GM12892 (cell line): ENCODE measurements at regions not wholly inside any gene's neighbourhood (a gene's known extent, or its start where the extent isn't known, plus 50 kb on each side); places are given as distances from the start of the nearest gene placed in this dataset.

Source experiments
- DNase-seq: peaks from one replicate; pipeline ENCODE4 v3.0.0; 2011; ENCODE audit not compliant: insufficient read length
- FAIRE-seq: peaks from 2 replicates; lab custom pipeline; 2011; peaks lifted over from hg19 to GRCh38; lab: Jason Lieb, UNC
- POLR2A ChIP-seq: IDR thresholded peaks from 2 replicates; pipeline ENCODE4 v1.6.1; 2011; ENCODE audit warnings: low read depth, low read length, control low read depth
- POLR2AphosphoS5 ChIP-seq: IDR thresholded peaks from 2 replicates; pipeline ENCODE4 v1.6.1; 2011; ENCODE audit warnings: low read depth, low read length, control low read depth
- TAF1 ChIP-seq: IDR thresholded peaks from 2 replicates; pipeline ENCODE4 v1.6.1; 2011; ENCODE audit warnings: low read depth, mild to moderate bottlenecking, control low read depth, low read length, borderline replicate concordance

DNA sequence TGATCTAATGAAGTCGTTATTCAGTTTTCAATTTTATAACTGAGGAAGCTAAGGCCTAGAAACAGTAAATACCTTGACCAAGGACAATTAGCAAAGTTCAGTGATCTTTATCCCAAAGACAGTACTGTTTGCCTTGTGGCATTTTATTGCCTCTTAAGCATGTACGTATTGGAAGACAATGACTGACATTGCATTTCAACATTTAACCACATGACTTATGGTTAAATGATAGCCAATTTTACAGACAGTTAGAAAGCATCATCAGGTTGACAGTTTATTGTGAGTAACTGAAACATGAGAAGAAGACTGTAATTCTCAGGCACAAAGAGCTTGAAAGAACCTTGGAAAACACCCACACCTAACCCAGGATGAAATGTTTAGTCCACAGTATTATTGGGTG is 390.8 kb upstream of the ZNF385D start:
- DNase-seq: no peak
- TF ChIP-seq POLR2AphosphoS5 (no peak), TAF1 (no peak), POLR2A (no peak)
- FAIRE-seq: no peak

GRCh38 chr3:22147161-22147560 is 396.2 kb upstream of the ZNF385D start:
- no peak for TF ChIP-seq POLR2A
- TF ChIP-seq POLR2AphosphoS5: no peak
- TF ChIP-seq TAF1: no peak
- DNase-seq (no peak), FAIRE-seq (no peak)

GRCh38 chr3:22156868-22157267 is 405.9 kb upstream of the ZNF385D start:
- FAIRE-seq: peak; percentile 67
- no peak for DNase-seq
- TF ChIP-seq POLR2A (no peak), TAF1 (no peak), POLR2AphosphoS5 (no peak)

DNA sequence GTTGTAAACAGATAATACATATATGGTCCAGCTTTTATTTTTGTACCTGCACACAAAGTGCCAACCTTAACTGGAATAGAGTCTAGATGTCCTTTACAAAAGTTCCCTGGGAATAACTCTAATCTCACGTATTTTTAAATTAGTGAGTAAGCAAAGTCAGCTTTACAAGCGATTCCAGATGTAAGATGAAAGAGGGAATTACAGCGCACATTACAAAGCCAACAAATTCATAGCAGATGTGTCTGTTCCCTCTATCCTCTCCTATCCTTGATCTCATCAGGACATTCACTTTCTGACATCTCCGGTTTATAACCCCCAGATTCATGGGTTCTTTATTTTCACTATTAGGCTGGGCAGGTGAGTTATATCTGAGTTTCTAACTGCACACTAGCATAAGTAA is 406.8 kb upstream of the ZNF385D start:
- no peak for FAIRE-seq
- DNase-seq: no peak
- TF ChIP-seq TAF1: no peak
- TF ChIP-seq POLR2AphosphoS5: no peak
- TF ChIP-seq POLR2A: no peak

DNA sequence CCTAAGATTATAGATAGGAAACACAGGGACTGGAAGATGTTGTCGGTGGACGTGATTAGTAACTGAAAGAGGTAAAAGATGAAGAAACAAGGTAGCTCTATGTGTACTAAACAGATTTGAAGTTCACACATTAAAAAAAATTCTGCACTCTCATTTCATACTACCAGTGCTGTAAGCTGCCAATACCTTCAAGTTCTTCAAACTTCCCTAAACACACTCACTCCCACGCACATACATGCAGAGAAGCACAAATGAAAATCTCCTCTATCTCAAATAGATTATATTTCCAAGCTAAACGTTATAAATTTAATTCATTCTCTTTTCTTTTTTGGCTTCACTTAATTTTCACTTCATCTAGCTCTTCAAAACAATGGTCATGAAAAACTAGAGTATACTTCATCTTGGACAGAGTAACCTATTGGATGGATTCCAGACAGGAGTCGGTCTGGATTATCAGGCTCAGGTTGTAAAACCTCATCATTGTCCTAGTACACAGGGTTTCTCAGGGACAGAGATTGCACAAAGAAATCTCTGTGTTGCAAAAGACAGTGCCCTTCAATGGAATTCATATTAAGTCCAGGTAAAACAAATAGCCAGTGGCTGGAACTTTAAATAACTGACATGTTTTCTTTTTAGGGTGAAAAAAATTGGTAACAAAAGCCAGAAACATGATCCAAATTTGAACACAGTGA is 408.1 kb upstream of the ZNF385D start:
- FAIRE-seq (no peak), DNase-seq (no peak)
- no peak for TF ChIP-seq TAF1
- no peak for TF ChIP-seq POLR2AphosphoS5
- TF ChIP-seq POLR2A: no peak

DNA sequence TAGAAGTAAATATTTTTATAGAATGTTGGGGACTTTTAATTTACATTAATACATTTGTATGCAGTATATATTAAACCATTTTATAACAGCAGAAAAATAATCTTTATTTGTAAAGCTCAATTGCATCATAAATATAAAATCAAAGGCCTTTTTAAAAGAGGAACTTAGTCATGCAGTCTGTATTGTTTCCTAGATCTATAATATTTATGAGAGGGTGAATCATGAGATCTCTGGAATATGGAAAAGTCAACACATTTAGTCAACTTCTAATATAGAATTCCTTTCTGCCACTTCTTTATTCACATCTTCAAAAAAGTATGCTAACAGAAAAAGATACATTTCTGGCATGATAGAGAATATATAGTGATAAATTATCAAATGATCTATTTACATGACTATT is 410.3 kb upstream of the ZNF385D start:
- DNase-seq (no peak), FAIRE-seq (no peak)
- no peak for TF ChIP-seq TAF1
- TF ChIP-seq POLR2AphosphoS5: no peak
- TF ChIP-seq POLR2A: no peak

- TF ChIP-seq POLR2AphosphoS5 (no peak), POLR2A (no peak), TAF1 (no peak)
- no peak for DNase-seq
- no peak for FAIRE-seq
Observed at GRCh38 chr3:22170370-22170769, 419.4 kb upstream of the ZNF385D start.

DNA sequence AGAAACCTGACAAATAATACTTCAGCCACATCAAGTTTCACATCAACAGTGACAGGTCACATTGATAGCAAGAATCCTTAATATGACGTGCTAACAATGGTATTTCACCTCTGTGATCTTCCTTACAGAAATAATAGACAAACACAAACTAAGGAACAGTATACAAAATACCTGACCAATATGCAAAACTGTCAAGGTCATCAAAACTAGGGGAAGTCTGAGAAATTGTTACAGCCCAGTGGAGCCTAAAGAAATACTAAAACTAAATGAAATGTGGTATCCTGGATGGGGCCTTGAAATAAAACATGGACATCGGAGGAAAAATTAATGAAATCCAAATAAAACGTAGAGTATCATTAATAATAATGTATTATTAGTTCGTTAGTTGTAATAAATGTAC is 422.0 kb upstream of the ZNF385D start:
- TF ChIP-seq POLR2AphosphoS5 (no peak), TAF1 (no peak), POLR2A (no peak)
- DNase-seq (no peak), FAIRE-seq (no peak)

- FAIRE-seq: no peak
- no peak for TF ChIP-seq POLR2AphosphoS5
- no peak for DNase-seq
Observed at GRCh38 chr3:22175947-22176346, 424.9 kb upstream of the ZNF385D start.

- DNase-seq (no peak), FAIRE-seq (no peak)
- no peak for TF ChIP-seq POLR2AphosphoS5
- no peak for TF ChIP-seq POLR2A
- no peak for TF ChIP-seq TAF1
Observed at GRCh38 chr3:22176911-22177310, 425.9 kb upstream of the ZNF385D start.

- no peak for DNase-seq
- TF ChIP-seq POLR2AphosphoS5: no peak
- TF ChIP-seq POLR2A: no peak
- TF ChIP-seq TAF1: no peak
- no peak for FAIRE-seq
Observed at GRCh38 chr3:22189616-22190015, 438.6 kb upstream of the ZNF385D start.

DNA sequence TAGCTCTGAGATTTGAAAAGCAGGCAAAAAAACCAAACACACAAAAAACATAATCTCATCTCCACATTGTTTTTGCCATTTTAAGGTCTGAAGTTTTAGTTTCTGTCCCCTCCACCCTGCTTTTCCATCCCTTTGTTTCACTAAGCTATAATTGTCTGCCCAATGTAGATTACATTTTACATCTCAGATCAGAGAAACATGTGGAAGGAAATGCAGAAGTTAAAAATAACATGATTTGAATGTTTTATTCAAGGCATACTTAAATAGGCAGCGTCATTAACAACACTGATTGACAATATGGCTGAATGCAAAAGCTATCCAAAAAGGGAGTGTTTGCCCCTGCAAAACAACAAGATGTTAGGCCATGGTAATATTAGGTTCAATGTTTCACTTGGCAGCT is 448.1 kb upstream of the ZNF385D start:
- FAIRE-seq (no peak), DNase-seq (no peak)
- TF ChIP-seq TAF1: no peak
- no peak for TF ChIP-seq POLR2A
- no peak for TF ChIP-seq POLR2AphosphoS5

GRCh38 chr3:22208844-22209243 is 457.8 kb upstream of the ZNF385D start:
- TF ChIP-seq POLR2AphosphoS5 (no peak), POLR2A (no peak), TAF1 (no peak)
- FAIRE-seq: no peak
- DNase-seq: no peak
